ENCODE measurements at regions not wholly inside any gene's neighbourhood (a gene's known extent, or its start where the extent isn't known, plus 50 kb on each side); places are given as distances from the start of the nearest gene placed in this dataset.

- H3K4me3 Mint-ChIP-seq (ENCODE audit: unreplicated experiment), result no peak overlapping the region
Observed at GRCh38 chr11:27816197-27816596, 115.9 kb upstream of the BDNF start.

GRCh38 chr11:27812341-27812740 lies 112.1 kb upstream of the BDNF start:
- H3K27me3 Mint-ChIP-seq (ENCODE audit: low read depth), result peaks cover 22% of the 10 kb centered on the region
- no peak for DNase-seq (ENCODE audit: low spot score)
- peaks cover 4% of the 10 kb centered on the region for H3K4me1 Mint-ChIP-seq (ENCODE audit: low read depth)
- no peaks in the 10 kb centered on the region for H3K9me3 Mint-ChIP-seq (ENCODE audit: low read depth)
- TF ChIP-seq CTCF (IDR thresholded peaks at IDR 0.05), result no peak
- H3K27ac Mint-ChIP-seq (ENCODE audit: unreplicated experiment), result no peak overlapping the region
- no peak overlapping the region for H3K4me3 Mint-ChIP-seq (ENCODE audit: unreplicated experiment)
- peaks cover 3% of the 10 kb centered on the region for H3K36me3 Mint-ChIP-seq (ENCODE audit: low read depth)

More at GRCh38 chr11:27816197-27816596, 115.9 kb upstream of the BDNF start:
- H3K9me3 Mint-ChIP-seq (ENCODE audit: low read depth), result peaks cover 5% of the 10 kb centered on the region
- H3K27ac Mint-ChIP-seq (ENCODE audit: unreplicated experiment), result no peak overlapping the region
- H3K4me1 Mint-ChIP-seq (ENCODE audit: low read depth), result peaks cover 4% of the 10 kb centered on the region
- H3K27me3 Mint-ChIP-seq (ENCODE audit: low read depth), result peaks cover 28% of the 10 kb centered on the region
- DNase-seq (ENCODE audit: low spot score), result no peak
- TF ChIP-seq CTCF (IDR thresholded peaks at IDR 0.05), result no peak
- peaks cover 3% of the 10 kb centered on the region for H3K36me3 Mint-ChIP-seq (ENCODE audit: low read depth)

- Mint-ChIP-seq H3K27me3 (ENCODE audit: low read depth) (no peaks in the 10 kb centered on the region), H3K4me3 (ENCODE audit: unreplicated experiment) (no peak overlapping the region), H3K36me3 (ENCODE audit: low read depth) (no peaks in the 10 kb centered on the region), H3K27ac (ENCODE audit: unreplicated experiment) (no peak overlapping the region), H3K9me3 (ENCODE audit: low read depth) (peaks cover 3% of the 10 kb centered on the region), H3K4me1 (ENCODE audit: low read depth) (no peaks in the 10 kb centered on the region)
- no peak for TF ChIP-seq CTCF (IDR thresholded peaks at IDR 0.05)
- no peak for DNase-seq (ENCODE audit: low spot score)
Observed at GRCh38 chr11:27807596-27807995, 107.3 kb upstream of the BDNF start.

- Mint-ChIP-seq H3K27me3 (ENCODE audit: low read depth) (no peaks in the 10 kb centered on the region), H3K27ac (ENCODE audit: unreplicated experiment) (no peak overlapping the region), H3K4me3 (ENCODE audit: unreplicated experiment) (no peak overlapping the region), H3K36me3 (ENCODE audit: low read depth) (no peaks in the 10 kb centered on the region), H3K4me1 (ENCODE audit: low read depth) (no peaks in the 10 kb centered on the region), H3K9me3 (ENCODE audit: low read depth) (peaks cover 3% of the 10 kb centered on the region)
- no peak for DNase-seq (ENCODE audit: low spot score)
- no peak for TF ChIP-seq CTCF (IDR thresholded peaks at IDR 0.05)
Observed at GRCh38 chr11:27806122-27806521, 105.9 kb upstream of the BDNF start.

- H3K36me3 Mint-ChIP-seq (ENCODE audit: low read depth), result peaks cover 4% of the 10 kb centered on the region
- TF ChIP-seq CTCF (IDR thresholded peaks at IDR 0.05), result no peak
- peaks cover 15% of the 10 kb centered on the region for H3K9me3 Mint-ChIP-seq (ENCODE audit: low read depth)
- H3K4me3 Mint-ChIP-seq (ENCODE audit: unreplicated experiment), result no peak overlapping the region
- H3K4me1 Mint-ChIP-seq (ENCODE audit: low read depth), result peaks cover 8% of the 10 kb centered on the region
- H3K27me3 Mint-ChIP-seq (ENCODE audit: low read depth), result peaks cover 15% of the 10 kb centered on the region
- no peak overlapping the region for H3K27ac Mint-ChIP-seq (ENCODE audit: unreplicated experiment)
- no peak for DNase-seq (ENCODE audit: low spot score)
Observed at GRCh38 chr11:27795955-27796861, 96.0 kb upstream of the BDNF start.

All from chondrocyte (in vitro differentiated cells).